ENCODE measurements at regions not wholly inside any gene's neighbourhood (a gene's known extent, or its start where the extent isn't known, plus 50 kb on each side); places are given as distances from the start of the nearest gene placed in this dataset.

DNA sequence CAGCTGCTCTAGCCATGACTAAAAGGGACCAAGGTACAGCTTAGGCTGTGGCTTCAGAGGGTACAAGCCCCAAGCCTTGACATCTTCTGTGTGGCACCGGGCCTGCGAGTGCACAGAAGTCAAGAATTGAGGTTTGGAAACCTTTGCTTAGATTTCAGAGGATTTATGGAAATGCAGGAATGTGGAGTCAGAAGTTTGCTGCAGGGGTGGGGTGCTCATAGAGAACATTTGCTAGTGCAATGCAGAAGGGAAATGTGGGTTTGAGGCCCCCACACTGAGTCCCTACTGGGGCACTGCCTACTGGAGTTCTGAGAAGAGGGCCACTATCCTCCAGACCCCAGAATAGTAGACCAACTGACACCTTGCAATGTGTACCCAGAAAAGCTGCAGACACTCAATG is 624.9 kb upstream of the FTMT start:
- H3K4me1 ChIP-seq (ENCODE audit: control insufficient read depth, insufficient read depth, low read length): no peaks in the 10 kb centered on the region
- H3K9ac ChIP-seq (ENCODE audit: low read depth, low read length): no peak overlapping the region
- H3K4me2 ChIP-seq (ENCODE audit: low read length): no peak overlapping the region
- H3K4me3 ChIP-seq (ENCODE audit: low read length): no peak overlapping the region
- no peaks in the 10 kb centered on the region for H3K27me3 ChIP-seq (ENCODE audit: control insufficient read depth, insufficient read depth, low read length)
- H3K36me3 ChIP-seq (ENCODE audit: insufficient read depth, low read length): no peaks in the 10 kb centered on the region
- no peaks in the 10 kb centered on the region for H3K9me3 ChIP-seq (replicated peaks; ENCODE audit: low read length)

DNA sequence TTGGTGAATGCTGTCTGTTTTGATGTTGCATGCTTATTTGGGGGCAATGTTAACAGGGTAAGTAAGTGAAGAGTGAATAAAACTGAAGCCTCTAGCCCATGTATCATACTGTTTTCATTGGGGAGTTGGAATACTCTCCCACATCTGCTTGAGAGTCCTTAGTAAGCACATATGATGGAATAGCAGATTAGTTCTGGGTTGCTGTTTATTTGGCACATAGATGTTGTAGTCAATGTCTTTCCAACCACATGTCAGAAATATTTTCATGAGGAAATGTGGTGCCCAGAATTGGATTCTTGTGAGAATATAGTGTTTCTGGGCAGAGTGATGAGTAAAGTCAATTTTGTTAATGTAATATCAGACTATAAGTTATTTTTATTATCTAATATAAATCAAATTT is 611.7 kb upstream of the FTMT start:
- Histone ChIP-seq H3K9ac (ENCODE audit: low read depth, low read length) (no peak overlapping the region), H3K9me3 (replicated peaks; ENCODE audit: low read length) (no peaks in the 10 kb centered on the region), H3K4me1 (ENCODE audit: control insufficient read depth, insufficient read depth, low read length) (no peaks in the 10 kb centered on the region), H3K36me3 (ENCODE audit: insufficient read depth, low read length) (no peaks in the 10 kb centered on the region), H3K4me2 (ENCODE audit: low read length) (no peak overlapping the region), H3K27me3 (ENCODE audit: control insufficient read depth, insufficient read depth, low read length) (no peaks in the 10 kb centered on the region), H3K4me3 (ENCODE audit: low read length) (no peak overlapping the region)

DNA sequence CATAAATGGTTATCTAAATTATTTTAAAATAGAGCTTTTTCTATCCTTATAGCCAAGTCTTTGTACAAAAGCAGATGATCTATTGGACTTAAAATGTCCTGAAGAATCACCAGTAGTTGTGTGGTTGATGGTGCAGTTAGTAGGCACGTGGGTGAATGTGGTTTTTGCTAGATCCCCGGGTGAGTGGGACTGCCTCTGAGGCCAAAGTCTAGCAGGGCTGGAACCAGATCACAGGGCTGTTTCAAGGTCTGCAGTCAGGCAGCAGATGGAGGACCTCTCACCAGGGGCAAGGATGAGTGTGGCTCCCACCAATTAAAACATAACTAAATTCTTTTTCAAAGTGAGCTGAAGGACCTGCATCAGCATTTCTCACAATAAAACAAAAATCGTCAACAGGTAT is 604.7 kb upstream of the FTMT start:
- no peaks in the 10 kb centered on the region for H3K9me3 ChIP-seq (replicated peaks; ENCODE audit: low read length)
- no peak overlapping the region for H3K4me2 ChIP-seq (ENCODE audit: low read length)
- no peaks in the 10 kb centered on the region for H3K36me3 ChIP-seq (ENCODE audit: insufficient read depth, low read length)
- H3K4me3 ChIP-seq (ENCODE audit: low read length): no peak overlapping the region
- H3K27me3 ChIP-seq (ENCODE audit: control insufficient read depth, insufficient read depth, low read length): no peaks in the 10 kb centered on the region
- H3K9ac ChIP-seq (ENCODE audit: low read depth, low read length): no peak overlapping the region
- peaks cover 3% of the 10 kb centered on the region for H3K4me1 ChIP-seq (ENCODE audit: control insufficient read depth, insufficient read depth, low read length)

DNA sequence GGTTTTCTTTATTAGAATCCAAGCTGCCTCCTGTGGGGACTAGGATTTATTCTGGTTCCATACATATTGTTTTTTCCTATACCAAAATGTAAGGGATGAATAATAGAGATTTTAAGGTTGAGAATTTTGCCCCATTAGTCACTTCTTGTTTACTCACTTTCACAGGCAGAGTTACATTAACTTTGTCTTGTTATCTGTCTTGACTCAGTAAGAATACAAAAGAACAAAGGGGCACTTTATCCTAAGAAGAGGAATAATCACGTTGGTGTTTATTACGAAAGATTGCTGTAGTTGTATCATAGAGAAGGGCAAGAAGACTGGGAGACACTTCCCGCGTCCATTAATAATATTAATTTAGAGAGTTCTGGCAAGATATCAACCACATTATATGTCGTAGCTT is 599.7 kb upstream of the FTMT start:
- Histone ChIP-seq H3K36me3 (ENCODE audit: insufficient read depth, low read length) (no peaks in the 10 kb centered on the region), H3K4me2 (ENCODE audit: low read length) (no peak overlapping the region), H3K9me3 (replicated peaks; ENCODE audit: low read length) (no peaks in the 10 kb centered on the region), H3K4me3 (ENCODE audit: low read length) (no peak overlapping the region), H3K9ac (ENCODE audit: low read depth, low read length) (no peak overlapping the region), H3K27me3 (ENCODE audit: control insufficient read depth, insufficient read depth, low read length) (no peaks in the 10 kb centered on the region), H3K4me1 (ENCODE audit: control insufficient read depth, insufficient read depth, low read length) (peaks cover 8% of the 10 kb centered on the region)

DNA sequence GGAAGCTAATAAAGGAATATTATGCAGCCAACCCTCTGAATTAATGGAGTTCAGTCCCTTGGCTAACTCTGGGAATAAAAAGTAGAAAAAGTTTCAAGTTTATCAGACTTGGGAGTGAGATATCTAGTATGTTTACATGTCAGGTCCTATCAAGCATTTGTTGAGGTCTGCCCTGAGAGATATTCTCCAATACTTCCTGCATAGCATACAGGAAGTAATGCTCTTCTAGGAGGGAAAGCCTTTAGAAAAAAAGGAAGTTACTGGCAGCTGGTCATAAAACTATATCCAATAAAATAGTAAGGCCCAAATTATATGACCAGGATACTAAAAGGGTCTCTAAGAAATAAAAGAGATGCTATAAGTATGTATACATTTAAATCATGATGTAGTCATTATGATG is 594.1 kb upstream of the FTMT start:
- no peaks in the 10 kb centered on the region for H3K27me3 ChIP-seq (ENCODE audit: control insufficient read depth, insufficient read depth, low read length)
- no peaks in the 10 kb centered on the region for H3K4me1 ChIP-seq (ENCODE audit: control insufficient read depth, insufficient read depth, low read length)
- no peaks in the 10 kb centered on the region for H3K36me3 ChIP-seq (ENCODE audit: insufficient read depth, low read length)

DNA sequence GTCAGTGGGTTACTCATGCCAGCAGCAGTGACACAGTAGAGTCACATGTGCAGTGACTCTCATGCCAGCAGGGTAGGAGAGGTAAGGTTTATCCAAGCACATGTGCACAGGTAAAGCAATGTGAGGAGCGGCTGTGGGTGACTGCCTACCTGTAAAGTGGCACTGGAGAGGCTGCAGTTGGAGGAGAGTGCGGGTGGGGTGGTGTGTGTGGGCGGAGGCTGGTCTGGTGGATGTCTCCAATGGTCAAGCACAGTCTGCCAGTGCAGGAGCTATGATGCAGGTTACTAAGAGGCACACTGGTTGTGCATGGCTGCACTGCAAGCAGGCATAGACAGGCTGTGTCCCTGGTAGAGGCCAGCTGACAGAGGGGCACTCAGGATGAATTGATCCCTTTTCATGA is 588.2 kb upstream of the FTMT start:
- Histone ChIP-seq H3K27me3 (ENCODE audit: control insufficient read depth, insufficient read depth, low read length) (no peaks in the 10 kb centered on the region), H3K9me3 (replicated peaks; ENCODE audit: low read length) (no peaks in the 10 kb centered on the region), H3K4me3 (ENCODE audit: low read length) (no peak overlapping the region), H3K36me3 (ENCODE audit: insufficient read depth, low read length) (no peaks in the 10 kb centered on the region), H3K4me2 (ENCODE audit: low read length) (no peak overlapping the region), H3K4me1 (ENCODE audit: control insufficient read depth, insufficient read depth, low read length) (no peaks in the 10 kb centered on the region), H3K9ac (ENCODE audit: low read depth, low read length) (no peak overlapping the region)

More for the DNA sequence above, 594.1 kb upstream of the FTMT start:
- no peak overlapping the region for H3K4me3 ChIP-seq (ENCODE audit: low read length)
- H3K4me2 ChIP-seq (ENCODE audit: low read length): no peak overlapping the region
- no peaks in the 10 kb centered on the region for H3K9me3 ChIP-seq (replicated peaks; ENCODE audit: low read length)
- no peak overlapping the region for H3K9ac ChIP-seq (ENCODE audit: low read depth, low read length)

DNA sequence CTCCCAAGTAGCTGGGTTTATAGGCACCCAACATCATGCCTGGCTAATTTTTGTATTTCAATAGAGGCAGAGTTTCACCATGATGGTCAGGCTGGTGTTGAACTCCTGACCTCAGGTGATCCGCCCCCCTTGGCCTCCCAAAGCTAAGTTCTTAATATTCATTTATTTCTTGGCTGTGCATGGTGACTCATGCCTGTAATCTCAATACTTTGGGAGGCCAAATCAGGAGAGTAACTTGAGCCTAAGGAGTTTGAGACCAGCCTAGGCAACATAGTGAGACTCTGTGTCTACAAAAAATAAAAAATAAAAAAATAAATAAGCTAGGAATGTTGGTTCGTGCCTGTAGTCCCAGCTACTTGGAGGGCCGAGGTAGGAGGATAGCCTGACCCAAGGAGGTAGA is 587.1 kb upstream of the FTMT start:
- H3K9ac ChIP-seq (ENCODE audit: low read depth, low read length): no peak overlapping the region
- H3K36me3 ChIP-seq (ENCODE audit: insufficient read depth, low read length): no peaks in the 10 kb centered on the region
- no peak overlapping the region for H3K4me2 ChIP-seq (ENCODE audit: low read length)
- H3K4me1 ChIP-seq (ENCODE audit: control insufficient read depth, insufficient read depth, low read length): no peaks in the 10 kb centered on the region
- H3K4me3 ChIP-seq (ENCODE audit: low read length): no peak overlapping the region
- no peaks in the 10 kb centered on the region for H3K27me3 ChIP-seq (ENCODE audit: control insufficient read depth, insufficient read depth, low read length)
- no peaks in the 10 kb centered on the region for H3K9me3 ChIP-seq (replicated peaks; ENCODE audit: low read length)

DNA sequence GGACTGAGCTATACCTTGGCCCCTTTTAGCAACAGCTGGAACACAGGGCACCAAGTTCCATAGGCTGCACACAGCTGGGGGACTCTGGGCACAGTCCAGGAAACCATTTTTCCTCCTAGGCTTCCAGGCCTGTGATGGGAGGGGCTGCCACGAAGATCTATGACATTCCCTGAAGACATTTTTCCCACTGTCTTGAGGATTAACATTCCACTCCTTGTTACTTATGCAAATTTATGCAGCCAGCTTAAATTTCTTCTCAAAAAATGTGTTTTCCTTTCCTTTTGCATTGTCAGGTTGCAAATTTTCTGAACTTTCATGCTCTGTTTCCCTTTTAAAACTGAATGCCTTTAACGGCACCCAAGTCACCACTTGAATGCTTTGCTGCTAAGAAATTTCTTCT is 580.1 kb upstream of the FTMT start:
- Histone ChIP-seq H3K27me3 (ENCODE audit: control insufficient read depth, insufficient read depth, low read length) (no peaks in the 10 kb centered on the region), H3K4me2 (ENCODE audit: low read length) (no peak overlapping the region), H3K36me3 (ENCODE audit: insufficient read depth, low read length) (no peaks in the 10 kb centered on the region), H3K9ac (ENCODE audit: low read depth, low read length) (no peak overlapping the region), H3K9me3 (replicated peaks; ENCODE audit: low read length) (no peaks in the 10 kb centered on the region), H3K4me1 (ENCODE audit: control insufficient read depth, insufficient read depth, low read length) (peaks cover 6% of the 10 kb centered on the region), H3K4me3 (ENCODE audit: low read length) (no peak overlapping the region)

DNA sequence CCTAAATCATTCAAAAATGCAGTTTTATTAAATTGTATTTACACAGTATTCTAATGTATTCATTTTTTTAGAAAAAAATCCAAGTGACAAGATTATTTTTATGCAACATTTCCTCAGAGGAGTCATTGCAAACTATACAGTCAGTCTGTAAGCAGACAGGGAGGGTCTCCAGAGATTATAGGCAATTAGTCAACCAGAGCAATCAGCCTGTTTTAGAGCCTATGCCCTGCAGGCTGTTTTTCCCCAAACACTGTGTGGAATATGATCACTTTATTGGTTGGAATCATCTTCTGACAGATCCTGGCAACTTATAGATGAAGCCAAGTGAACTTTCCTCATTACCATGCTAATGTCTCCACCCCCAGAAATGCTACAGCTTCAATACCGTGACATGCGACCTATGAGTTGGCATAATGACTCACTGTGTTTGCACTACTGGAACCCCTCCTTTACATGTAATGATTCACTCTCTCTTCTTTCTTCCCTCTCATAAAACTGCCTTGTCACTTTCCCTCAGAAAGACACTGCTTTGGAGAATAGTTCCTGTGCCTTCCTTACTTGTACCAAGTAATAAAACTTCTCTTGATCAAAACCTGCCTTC is 577.7 kb upstream of the FTMT start:
- H3K4me2 ChIP-seq (ENCODE audit: low read length): peak overlapping the region; percentile 62
- H3K4me3 ChIP-seq (ENCODE audit: low read length): no peak overlapping the region
- peaks cover 6% of the 10 kb centered on the region for H3K4me1 ChIP-seq (ENCODE audit: control insufficient read depth, insufficient read depth, low read length)
- H3K27me3 ChIP-seq (ENCODE audit: control insufficient read depth, insufficient read depth, low read length): no peaks in the 10 kb centered on the region
- no peaks in the 10 kb centered on the region for H3K36me3 ChIP-seq (ENCODE audit: insufficient read depth, low read length)
- no peaks in the 10 kb centered on the region for H3K9me3 ChIP-seq (replicated peaks; ENCODE audit: low read length)
- peak overlapping the region; percentile 30 for H3K9ac ChIP-seq (ENCODE audit: low read depth, low read length)

DNA sequence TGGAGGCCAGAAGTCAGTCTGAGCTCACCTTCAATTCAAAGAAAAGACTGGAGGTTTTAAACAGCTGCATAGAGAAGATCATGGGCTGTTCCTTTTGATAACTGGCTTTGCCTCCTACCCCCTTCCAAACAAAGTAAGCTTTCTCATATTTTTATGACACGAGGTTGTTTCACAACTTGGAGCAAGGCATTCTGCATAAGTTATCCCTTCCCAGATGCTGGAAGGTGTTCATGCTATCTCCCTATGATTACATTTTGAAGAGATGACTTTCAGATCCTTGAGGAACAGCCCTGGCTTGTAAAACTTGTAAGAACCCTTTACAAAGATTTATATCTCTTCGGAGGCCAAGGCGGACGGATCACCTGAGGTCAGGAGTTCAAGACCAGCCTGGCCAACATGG is 571.9 kb upstream of the FTMT start:
- H3K4me2 ChIP-seq (ENCODE audit: low read length): no peak overlapping the region
- H3K4me3 ChIP-seq (ENCODE audit: low read length): no peak overlapping the region
- H3K27me3 ChIP-seq (ENCODE audit: control insufficient read depth, insufficient read depth, low read length): no peaks in the 10 kb centered on the region
- no peaks in the 10 kb centered on the region for H3K9me3 ChIP-seq (replicated peaks; ENCODE audit: low read length)
- no peak overlapping the region for H3K9ac ChIP-seq (ENCODE audit: low read depth, low read length)
- H3K36me3 ChIP-seq (ENCODE audit: insufficient read depth, low read length): no peaks in the 10 kb centered on the region
- H3K4me1 ChIP-seq (ENCODE audit: control insufficient read depth, insufficient read depth, low read length): no peaks in the 10 kb centered on the region

DNA sequence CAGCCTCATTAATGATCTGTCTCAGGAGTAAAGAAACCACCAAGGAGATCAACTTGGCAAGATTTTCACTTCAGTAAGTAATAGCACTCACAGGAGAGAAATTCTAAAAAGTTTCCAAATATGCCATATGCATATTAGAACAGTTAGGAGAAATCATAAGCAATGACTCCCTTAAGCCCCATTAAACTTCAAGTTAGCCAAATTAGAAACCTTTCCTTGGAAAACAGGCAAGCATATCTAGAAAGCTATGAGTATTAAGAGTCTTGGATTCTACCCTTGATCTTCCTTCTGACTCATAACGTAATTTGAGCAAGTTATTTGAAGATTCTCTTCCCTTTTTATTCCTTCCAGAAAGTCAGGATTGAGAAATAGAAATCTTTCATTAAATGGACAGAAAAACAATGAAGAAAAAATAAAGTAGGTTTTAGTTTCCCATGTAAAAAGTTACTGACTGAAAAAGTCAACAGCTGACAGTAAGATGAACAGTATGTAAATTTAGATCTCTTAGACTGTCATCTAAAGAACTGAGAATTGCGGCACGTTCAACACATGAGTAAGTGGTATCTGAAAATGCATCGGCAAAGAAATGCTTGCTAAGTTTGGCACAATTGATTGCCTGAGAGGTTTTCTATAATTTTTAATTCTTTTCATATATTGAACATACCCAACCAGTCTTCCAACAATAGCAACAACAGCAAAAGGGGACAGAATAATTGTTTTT is 565.7 kb upstream of the FTMT start:
- H3K4me3 ChIP-seq (ENCODE audit: low read length): no peak overlapping the region

DNA sequence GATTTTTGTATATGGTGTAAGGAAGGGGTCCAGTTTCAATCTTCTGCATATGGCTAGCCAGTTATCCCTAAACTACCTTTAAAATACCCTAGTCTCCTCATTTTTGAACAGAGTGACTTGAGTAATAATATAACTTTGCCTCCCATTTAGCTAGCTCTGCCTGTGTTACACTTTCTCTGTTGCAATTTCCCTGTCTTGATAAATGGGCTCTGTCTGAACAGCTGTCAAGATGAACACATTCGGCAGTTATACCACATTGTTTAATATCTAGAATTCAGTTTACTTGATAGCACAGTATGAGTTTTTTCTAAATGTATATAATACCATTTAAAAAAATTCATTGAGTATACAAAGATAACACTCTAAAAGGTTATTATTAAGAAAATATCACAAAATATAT is 562.9 kb upstream of the FTMT start:
- H3K9ac ChIP-seq (ENCODE audit: low read depth, low read length): no peak overlapping the region
- H3K9me3 ChIP-seq (replicated peaks; ENCODE audit: low read length): no peaks in the 10 kb centered on the region
- H3K27me3 ChIP-seq (ENCODE audit: control insufficient read depth, insufficient read depth, low read length): no peaks in the 10 kb centered on the region
- H3K36me3 ChIP-seq (ENCODE audit: insufficient read depth, low read length): no peaks in the 10 kb centered on the region
- no peaks in the 10 kb centered on the region for H3K4me1 ChIP-seq (ENCODE audit: control insufficient read depth, insufficient read depth, low read length)
- no peak overlapping the region for H3K4me2 ChIP-seq (ENCODE audit: low read length)
- H3K4me3 ChIP-seq (ENCODE audit: low read length): no peak overlapping the region

More for the DNA sequence above, 565.7 kb upstream of the FTMT start:
- Histone ChIP-seq H3K36me3 (ENCODE audit: insufficient read depth, low read length) (no peaks in the 10 kb centered on the region), H3K4me2 (ENCODE audit: low read length) (no peak overlapping the region), H3K9ac (ENCODE audit: low read depth, low read length) (no peak overlapping the region), H3K9me3 (replicated peaks; ENCODE audit: low read length) (no peaks in the 10 kb centered on the region), H3K4me1 (ENCODE audit: control insufficient read depth, insufficient read depth, low read length) (no peaks in the 10 kb centered on the region), H3K27me3 (ENCODE audit: control insufficient read depth, insufficient read depth, low read length) (no peaks in the 10 kb centered on the region)
